Esophagus muscularis mucosa (tissue), 3 donors: ENCODE measurements at regions not wholly inside any gene's neighbourhood (a gene's known extent, or its start where the extent isn't known, plus 50 kb on each side); places are given as distances from the start of the nearest gene placed in this dataset.

Experiments
- CTCF ChIP-seq, 3 experiments: fragments of 200-600 bp in 2 of 3; fragments of 450-650 bp in 1 of 3; sonication (generic) in 2 of 3; IDR thresholded peaks; one replicate each; pipeline ENCODE4 v1.5.1; 2017 to 2019; ENCODE audit warnings: antibody characterized with exemption in 3 of 3, mild to moderate bottlenecking in 2 of 3, moderate library complexity in 1 of 3
- POLR2A ChIP-seq: fragments of 450-650 bp; IDR thresholded peaks from one replicate; pipeline ENCODE4 v1.6.1; 2017; ENCODE audit warnings: antibody characterized with exemption, moderate library complexity, mild to moderate bottlenecking, low read depth

DNA sequence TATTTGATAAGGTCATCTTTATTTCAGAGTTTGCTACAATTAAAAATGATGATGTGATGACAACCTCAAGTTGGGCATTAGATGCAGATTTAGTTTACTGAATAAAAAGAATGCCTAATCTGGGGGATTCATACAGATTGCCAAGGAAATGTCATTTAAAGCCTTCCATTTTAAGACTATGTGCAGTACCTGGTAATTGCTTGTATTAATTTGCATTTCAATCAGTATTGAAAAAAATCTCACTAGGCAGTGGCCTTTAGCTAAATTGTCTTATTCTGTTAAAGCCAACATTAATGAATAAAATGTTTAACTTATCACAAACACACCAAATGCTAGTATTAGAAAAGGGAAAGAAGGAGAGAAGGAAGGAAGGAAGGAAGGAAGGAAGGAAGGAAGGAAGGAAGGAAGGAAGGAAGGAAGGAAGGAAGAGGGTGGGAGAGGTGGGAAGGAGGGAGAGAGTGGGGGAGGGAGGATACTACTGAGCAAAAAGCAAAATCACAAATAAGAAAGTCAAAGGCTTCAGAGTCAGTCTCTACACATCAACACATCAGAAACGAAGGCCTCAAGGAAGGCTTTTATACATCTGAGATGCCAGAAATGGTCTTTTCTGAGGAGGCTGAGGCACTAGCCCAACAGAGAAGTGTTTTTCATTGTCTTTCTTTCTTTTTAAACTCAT, 271.1 kb upstream of the CLEC14A start:
- no peak for TF ChIP-seq CTCF (IDR thresholded peaks at IDR 0.05)
- no peak for TF ChIP-seq POLR2A
